ENCODE measurements at regions not wholly inside any gene's neighbourhood (a gene's known extent, or its start where the extent isn't known, plus 50 kb on each side); places are given as distances from the start of the nearest gene placed in this dataset.

- POLR2A ChIA-PET (ENCODE audit: low non-redundant PET), result no interaction called here
- intact Hi-C loops (cut with micrococcal nuclease; ENCODE audit: unreplicated experiment), result no loop called here
- no TSS peak for BruUV-seq (replicated peaks)
These were observed 81.4 kb upstream of the ERBB4 start for GRCh38 chr2:212619954-212620353.

GRCh38 chr2:212618636-212619035, 80.0 kb upstream of the ERBB4 start:
- Histone ChIP-seq H3K36me3 (ENCODE audit: insufficient read depth, low read length, poor library complexity, severe bottlenecking) (no peaks in the 10 kb centered on the region), H3K4me3 (ENCODE audit: low read depth, low read length, poor library complexity, severe bottlenecking) (no peak overlapping the region), H3K27ac (ENCODE audit: low read depth, low read length, poor library complexity, severe bottlenecking) (no peak overlapping the region), H3K4me1 (ENCODE audit: insufficient read depth, low read length, poor library complexity, severe bottlenecking) (no peaks in the 10 kb centered on the region), H3K9me3 (ENCODE audit: low read depth, low read length, poor library complexity, severe bottlenecking) (no peaks in the 10 kb centered on the region), H3K27me3 (replicated peaks; ENCODE audit: insufficient read depth, low read depth, low read length, poor library complexity) (no peaks in the 10 kb centered on the region)
- TF ChIP-seq EZH2 (IDR thresholded peaks at IDR 0.05; ENCODE audit: borderline replicate concordance, low read depth, low read length, poor library complexity, severe bottlenecking) (no peak), CTCF (conservative IDR thresholded peaks at IDR 0.05; ENCODE audit: low read depth, low read length) (no peak)
- ChIA-PET POLR2A (ENCODE audit: low non-redundant PET) (no interaction called here), CTCF (no interaction called here)
- BruUV-seq (replicated peaks), result no TSS peak
- intact Hi-C loops (cut with micrococcal nuclease; ENCODE audit: unreplicated experiment), result no loop called here
- DNase-seq (ENCODE audit: low spot score), result no peak

More at GRCh38 chr2:212619954-212620353, 81.4 kb upstream of the ERBB4 start:
- H3K36me3 ChIP-seq (ENCODE audit: insufficient read depth, low read length, poor library complexity, severe bottlenecking), result no peaks in the 10 kb centered on the region
- CTCF ChIA-PET, result no interaction called here
- TF ChIP-seq CTCF (conservative IDR thresholded peaks at IDR 0.05; ENCODE audit: low read depth, low read length) (no peak), EZH2 (IDR thresholded peaks at IDR 0.05; ENCODE audit: borderline replicate concordance, low read depth, low read length, poor library complexity, severe bottlenecking) (no peak)
- H3K27me3 ChIP-seq (replicated peaks; ENCODE audit: insufficient read depth, low read depth, low read length, poor library complexity), result no peaks in the 10 kb centered on the region
- no peak overlapping the region for H3K27ac ChIP-seq (ENCODE audit: low read depth, low read length, poor library complexity, severe bottlenecking)
- DNase-seq (ENCODE audit: low spot score), result no peak
- no peak overlapping the region for H3K4me3 ChIP-seq (ENCODE audit: low read depth, low read length, poor library complexity, severe bottlenecking)
- H3K9me3 ChIP-seq (ENCODE audit: low read depth, low read length, poor library complexity, severe bottlenecking), result no peaks in the 10 kb centered on the region
- no peaks in the 10 kb centered on the region for H3K4me1 ChIP-seq (ENCODE audit: insufficient read depth, low read length, poor library complexity, severe bottlenecking)

- intact Hi-C loops (cut with micrococcal nuclease; ENCODE audit: unreplicated experiment), result no loop called here
- CTCF ChIA-PET, result no interaction called here
- no TSS peak for BruUV-seq (replicated peaks)
These were observed 72.3 kb upstream of the ERBB4 start for GRCh38 chr2:212610872-212611425.

More at GRCh38 chr2:212610872-212611425, 72.3 kb upstream of the ERBB4 start:
- H3K36me3 ChIP-seq (ENCODE audit: insufficient read depth, low read length, poor library complexity, severe bottlenecking), result no peaks in the 10 kb centered on the region
- no peak for DNase-seq (ENCODE audit: low spot score)
- H3K9me3 ChIP-seq (ENCODE audit: low read depth, low read length, poor library complexity, severe bottlenecking), result no peaks in the 10 kb centered on the region
- POLR2A ChIA-PET (ENCODE audit: low non-redundant PET), result no interaction called here
- no peak overlapping the region for H3K4me3 ChIP-seq (ENCODE audit: low read depth, low read length, poor library complexity, severe bottlenecking)
- no peak overlapping the region for H3K27ac ChIP-seq (ENCODE audit: low read depth, low read length, poor library complexity, severe bottlenecking)
- H3K27me3 ChIP-seq (replicated peaks; ENCODE audit: insufficient read depth, low read depth, low read length, poor library complexity), result no peaks in the 10 kb centered on the region
- TF ChIP-seq EZH2 (IDR thresholded peaks at IDR 0.05; ENCODE audit: borderline replicate concordance, low read depth, low read length, poor library complexity, severe bottlenecking) (no peak), CTCF (conservative IDR thresholded peaks at IDR 0.05; ENCODE audit: low read depth, low read length) (no peak)
- H3K4me1 ChIP-seq (ENCODE audit: insufficient read depth, low read length, poor library complexity, severe bottlenecking), result no peaks in the 10 kb centered on the region

All from A673 (cell line).